Astrocyte of the cerebellum (primary cell): ENCODE measurements at regions not wholly inside any gene's neighbourhood (a gene's known extent, or its start where the extent isn't known, plus 50 kb on each side); places are given as distances from the start of the nearest gene placed in this dataset.

Experiments
- DNase-seq: peaks from one replicate; pipeline ENCODE4 v3.0.0-alpha.2; 2011; ENCODE audit warnings: low read depth
- H3K4me3 ChIP-seq: 2 replicates; pipeline ENCODE4 v1.5.1; 2011; ENCODE audit warnings: mild to moderate bottlenecking, low read depth, low read length, moderate library complexity
- in situ Hi-C: cut with HindIII; loops from 2 replicates; pipeline ENCODE4 v1.10.0; 2017; ENCODE audit warnings: low sequenced_read_pairs
- TF ChIP-seq, protein P1 (sequence below): IDR thresholded peaks from 2 replicates; pipeline ENCODE4 v1.5.1; 2012; ENCODE audit warnings: low read length, low read depth, moderate library complexity, mild to moderate bottlenecking; ENCODE audit errors: missing control alignments

DNA sequence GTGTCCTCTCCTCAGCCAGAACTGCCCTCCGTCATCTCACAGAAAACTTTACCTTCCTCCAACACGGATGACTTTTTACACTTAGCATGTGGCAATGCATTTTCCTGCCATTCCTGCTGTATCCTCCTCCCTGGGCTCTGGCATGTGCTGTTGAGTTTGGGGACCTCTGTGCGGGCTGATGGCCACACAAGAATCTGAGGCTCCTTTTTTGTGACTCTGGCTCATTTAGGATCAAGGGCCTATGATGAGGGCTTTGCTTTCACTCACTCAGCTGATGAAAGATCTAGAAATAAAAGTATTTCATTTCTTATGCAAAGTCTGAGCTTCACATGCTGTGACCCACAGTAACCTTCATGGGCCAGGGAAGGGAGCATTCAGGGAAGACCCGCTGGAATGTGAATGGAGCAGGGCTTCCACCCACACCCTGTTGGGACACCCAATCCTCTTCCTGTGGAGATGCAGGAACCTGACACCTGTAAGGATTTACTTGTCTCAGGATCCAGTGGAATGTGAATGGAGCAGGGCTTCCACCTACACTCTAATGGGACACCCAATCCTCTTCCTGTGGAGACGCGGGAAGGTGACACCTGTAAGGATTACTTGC lies 500.3 kb upstream of the MKI67 start:
- DNase-seq, result no peak
- TF ChIP-seq, protein P1, sequence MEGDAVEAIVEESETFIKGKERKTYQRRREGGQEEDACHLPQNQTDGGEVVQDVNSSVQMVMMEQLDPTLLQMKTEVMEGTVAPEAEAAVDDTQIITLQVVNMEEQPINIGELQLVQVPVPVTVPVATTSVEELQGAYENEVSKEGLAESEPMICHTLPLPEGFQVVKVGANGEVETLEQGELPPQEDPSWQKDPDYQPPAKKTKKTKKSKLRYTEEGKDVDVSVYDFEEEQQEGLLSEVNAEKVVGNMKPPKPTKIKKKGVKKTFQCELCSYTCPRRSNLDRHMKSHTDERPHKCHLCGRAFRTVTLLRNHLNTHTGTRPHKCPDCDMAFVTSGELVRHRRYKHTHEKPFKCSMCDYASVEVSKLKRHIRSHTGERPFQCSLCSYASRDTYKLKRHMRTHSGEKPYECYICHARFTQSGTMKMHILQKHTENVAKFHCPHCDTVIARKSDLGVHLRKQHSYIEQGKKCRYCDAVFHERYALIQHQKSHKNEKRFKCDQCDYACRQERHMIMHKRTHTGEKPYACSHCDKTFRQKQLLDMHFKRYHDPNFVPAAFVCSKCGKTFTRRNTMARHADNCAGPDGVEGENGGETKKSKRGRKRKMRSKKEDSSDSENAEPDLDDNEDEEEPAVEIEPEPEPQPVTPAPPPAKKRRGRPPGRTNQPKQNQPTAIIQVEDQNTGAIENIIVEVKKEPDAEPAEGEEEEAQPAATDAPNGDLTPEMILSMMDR, result no peak
- in situ Hi-C loops, result no loop called here
- H3K4me3 ChIP-seq, result no peak overlapping the region

DNA sequence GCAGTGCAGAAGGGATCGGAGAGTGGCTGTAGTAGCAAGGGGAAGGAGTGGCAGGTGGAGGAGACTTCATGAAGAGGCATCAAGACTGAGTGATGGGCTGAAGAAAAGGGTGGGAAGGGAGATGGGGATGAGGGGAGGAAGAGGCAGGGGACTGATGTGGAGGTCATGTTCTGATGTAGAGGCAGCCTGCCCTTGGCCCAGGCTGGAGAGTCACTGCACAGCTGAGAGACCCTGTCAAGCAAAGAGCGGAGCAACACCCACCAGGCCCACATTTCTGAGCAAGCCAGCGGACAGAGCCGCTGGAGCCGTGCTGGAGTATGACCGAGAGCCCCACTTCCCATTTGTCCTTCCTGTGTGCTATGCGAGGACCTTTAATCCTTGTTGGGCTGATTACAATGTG lies 501.6 kb upstream of the MKI67 start:
- no peak overlapping the region for H3K4me3 ChIP-seq
- TF ChIP-seq, protein P1, result no peak
- DNase-seq, result no peak
- in situ Hi-C loops, result no loop called here

DNA sequence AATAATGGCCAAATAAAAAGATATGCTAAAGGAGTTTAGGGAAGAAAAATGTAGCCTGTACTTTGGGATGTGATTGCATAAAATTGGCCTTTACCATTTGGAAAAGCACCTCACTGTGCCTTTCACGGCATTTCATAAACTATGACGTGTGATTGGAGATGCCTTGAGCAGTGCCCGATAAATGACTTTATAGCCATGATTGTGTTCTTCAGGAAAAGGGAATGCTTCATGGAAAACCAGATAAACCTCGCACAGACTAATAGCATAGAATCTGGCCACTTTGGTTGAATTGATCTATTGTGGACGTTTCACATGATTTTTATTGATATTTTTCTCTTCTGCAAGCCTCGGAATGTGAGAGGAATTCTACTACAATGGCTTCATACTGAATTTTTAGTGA lies 502.0 kb upstream of the MKI67 start:
- DNase-seq, result no peak
- H3K4me3 ChIP-seq, result no peak overlapping the region
- in situ Hi-C loops, result no loop called here
- TF ChIP-seq, protein P1, result no peak

GRCh38 chr10:128629111-128630096 lies 503.2 kb upstream of the MKI67 start:
- in situ Hi-C loops, result no loop called here
- peak; percentile 20 for DNase-seq
- no peak overlapping the region for H3K4me3 ChIP-seq
- TF ChIP-seq, protein P1, result no peak

DNA sequence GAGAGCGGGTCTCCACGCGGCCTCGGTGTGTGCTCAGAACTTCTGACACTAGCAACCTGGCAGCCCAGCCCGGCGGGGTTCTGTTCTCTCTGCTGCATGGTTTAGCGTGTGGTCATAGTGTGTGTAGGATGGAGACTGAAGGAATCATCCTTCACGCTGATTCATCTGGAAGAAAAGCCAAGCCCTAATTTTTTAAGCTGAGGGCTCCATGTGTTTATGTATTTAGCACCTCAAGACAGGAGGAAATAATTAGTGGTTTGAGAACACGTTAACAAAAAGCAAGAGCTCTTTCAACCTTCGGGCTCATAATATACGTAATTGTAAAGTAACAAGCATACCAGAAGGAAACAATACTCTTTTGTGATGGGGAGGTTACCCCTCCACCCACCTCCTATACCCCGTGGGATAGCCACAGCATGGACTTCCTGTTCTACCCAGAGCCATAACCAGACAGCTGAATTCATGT lies 504.6 kb upstream of the MKI67 start:
- TF ChIP-seq, protein P1, result no peak
- no peak overlapping the region for H3K4me3 ChIP-seq
- DNase-seq, result peak; percentile 16
- in situ Hi-C loops, result no loop called here

- in situ Hi-C loops, result no loop called here
- DNase-seq, result no peak
- TF ChIP-seq, protein P1, result peak; percentile 33
- H3K4me3 ChIP-seq, result no peak overlapping the region
Observed at GRCh38 chr10:128631801-128632241, 505.6 kb upstream of the MKI67 start.
